ENCODE measurements at regions not wholly inside any gene's neighbourhood (a gene's known extent, or its start where the extent isn't known, plus 50 kb on each side); places are given as distances from the start of the nearest gene placed in this dataset.
"Not testable (repeated sequence)": the region's sequence is repeated elsewhere in the genome, so short reads cannot be mapped to it uniquely, and the experiment has no call there.

GRCh38 chr2:36223259-36223658, 132.3 kb upstream of the CRIM1 start:
- DNase-seq = no peak

- DNase-seq = no peak
Observed at GRCh38 chr2:36222485-36222884, 133.1 kb upstream of the CRIM1 start.

DNA sequence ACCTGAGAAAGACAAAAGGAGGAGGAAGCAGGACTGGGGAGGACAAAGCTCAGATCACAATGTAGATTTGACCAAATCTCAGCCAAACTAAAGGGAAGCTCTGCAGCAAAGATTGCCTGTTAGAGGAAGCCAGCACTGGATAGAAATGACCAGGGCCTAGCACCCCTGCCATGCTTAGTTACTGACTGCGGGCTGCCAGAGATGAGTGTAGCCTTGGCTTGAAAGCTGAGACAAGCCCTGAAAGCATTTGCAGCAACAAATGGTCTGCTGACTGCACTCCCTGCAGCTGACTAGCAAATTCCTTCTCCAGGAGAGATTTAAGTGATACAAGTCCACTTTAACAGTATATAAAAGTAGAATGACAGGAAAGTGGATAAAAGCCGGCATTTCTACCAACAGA, 140.9 kb upstream of the CRIM1 start:
- no peak for DNase-seq

DNA sequence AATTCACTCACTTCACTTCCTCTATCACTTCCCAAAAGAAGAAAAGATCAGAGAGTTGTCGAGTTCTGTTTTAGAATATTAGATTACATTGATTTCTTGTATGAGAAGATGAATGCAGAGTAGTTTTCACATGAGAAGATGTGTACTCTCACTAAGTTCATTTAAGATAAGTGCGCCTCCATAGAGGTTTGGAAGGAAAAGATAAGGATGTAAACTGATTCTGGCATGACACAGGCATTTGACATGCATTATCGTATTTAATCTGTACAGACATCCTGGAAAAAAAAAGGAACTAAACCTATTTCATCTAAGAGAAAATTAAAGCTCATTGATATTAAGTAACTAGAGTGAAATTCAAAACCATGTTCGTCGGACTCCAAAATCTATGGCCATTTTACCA, 152.2 kb upstream of the CRIM1 start:
- no peak for DNase-seq

DNA sequence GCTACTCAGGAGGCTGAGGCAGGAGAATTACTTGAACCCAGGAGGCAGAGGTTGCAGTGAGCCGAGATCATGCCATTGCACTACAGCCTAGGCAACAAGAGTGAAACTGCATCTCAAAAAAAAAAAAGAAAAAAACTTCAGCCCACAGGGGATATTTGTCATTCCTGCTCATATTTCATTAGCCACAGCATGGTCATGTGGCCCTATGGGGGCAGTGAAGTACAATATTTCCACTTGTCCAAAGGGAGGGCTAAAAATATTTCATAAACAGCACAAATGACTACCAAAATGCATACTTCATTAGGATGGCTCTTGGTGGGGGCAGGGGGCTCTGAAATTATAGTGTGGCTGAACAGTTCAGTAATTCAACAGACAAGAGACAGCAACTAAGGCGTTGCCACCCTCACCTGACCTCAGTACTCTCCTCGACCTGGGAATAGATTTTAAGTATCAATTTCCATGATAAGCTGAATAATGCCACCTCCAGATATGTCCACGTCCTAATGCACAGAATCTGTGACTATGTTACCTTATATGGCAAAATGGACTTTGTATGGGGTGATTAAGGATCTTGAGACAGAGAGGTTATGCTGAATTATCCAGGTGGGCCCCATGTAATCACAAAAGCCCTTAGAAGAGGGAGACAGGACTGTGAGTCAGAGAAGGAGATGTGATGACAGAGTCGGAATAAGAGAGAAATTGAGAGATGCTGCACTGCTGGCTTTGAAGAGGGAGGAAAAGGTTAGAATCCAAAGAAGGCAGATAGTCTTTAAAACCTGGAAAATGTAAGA, 158.2 kb upstream of the CRIM1 start:
- no peak for DNase-seq

- no peak for DNase-seq
Observed at GRCh38 chr2:36193680-36194079, 161.9 kb upstream of the CRIM1 start.

GRCh38 chr2:36192983-36193382, 162.6 kb upstream of the CRIM1 start:
- no peak for DNase-seq

DNA sequence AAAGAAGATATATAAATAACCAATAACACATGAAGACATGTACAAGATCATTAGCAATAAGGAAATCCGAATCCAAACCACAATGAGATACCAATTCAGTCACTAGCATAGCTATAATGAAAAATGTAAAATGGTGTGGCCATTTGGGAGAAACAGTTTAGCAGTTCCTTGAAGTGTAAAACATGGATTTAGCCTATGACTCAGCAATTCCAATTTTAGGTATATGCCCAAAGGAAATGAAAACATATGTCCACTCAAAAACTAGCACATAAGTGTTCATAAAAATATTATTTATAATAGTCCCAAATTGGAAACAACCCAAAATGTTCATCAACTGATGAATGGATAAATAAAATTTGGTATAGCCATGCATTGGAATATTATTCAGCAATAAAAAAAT, 165.5 kb upstream of the CRIM1 start:
- no peak for DNase-seq

- no peak for DNase-seq
Observed at GRCh38 chr2:36185624-36186023, 170.0 kb upstream of the CRIM1 start.

- DNase-seq = no peak
Observed at GRCh38 chr2:36184848-36185247, 170.7 kb upstream of the CRIM1 start.

DNA sequence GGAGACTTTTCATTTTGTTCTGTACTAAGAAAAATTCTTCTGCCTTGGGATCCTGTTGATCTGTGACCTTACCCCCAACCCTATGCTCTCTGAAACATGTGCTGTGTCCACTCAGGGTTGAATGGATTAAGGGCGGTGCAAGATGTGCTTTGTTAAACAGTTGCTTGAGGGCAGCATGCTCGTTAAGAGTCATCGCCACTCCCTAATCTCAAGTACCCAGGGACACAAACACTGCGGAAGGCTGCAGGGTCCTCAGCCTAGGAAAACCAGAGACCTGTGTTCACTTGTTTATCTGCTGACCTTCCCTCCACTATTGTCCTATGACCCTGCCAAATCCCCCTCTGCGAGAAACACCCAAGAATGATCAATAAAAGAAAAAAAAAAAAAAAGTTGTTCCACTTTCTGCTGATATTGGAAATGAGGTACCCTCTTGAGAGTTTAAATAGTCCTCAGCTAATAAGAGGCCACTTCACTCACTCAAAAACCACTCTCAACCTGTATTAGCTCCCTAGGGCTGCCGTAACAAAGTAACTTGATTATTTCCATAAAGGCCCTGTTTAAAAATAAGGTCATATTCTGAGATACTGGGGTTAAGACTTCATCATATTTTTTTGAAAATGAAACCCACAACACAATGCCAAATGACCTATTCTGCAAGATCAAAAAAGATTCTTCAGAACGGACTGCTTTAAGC, 174.6 kb upstream of the CRIM1 start:
- not testable (repeated sequence) for DNase-seq

DNA sequence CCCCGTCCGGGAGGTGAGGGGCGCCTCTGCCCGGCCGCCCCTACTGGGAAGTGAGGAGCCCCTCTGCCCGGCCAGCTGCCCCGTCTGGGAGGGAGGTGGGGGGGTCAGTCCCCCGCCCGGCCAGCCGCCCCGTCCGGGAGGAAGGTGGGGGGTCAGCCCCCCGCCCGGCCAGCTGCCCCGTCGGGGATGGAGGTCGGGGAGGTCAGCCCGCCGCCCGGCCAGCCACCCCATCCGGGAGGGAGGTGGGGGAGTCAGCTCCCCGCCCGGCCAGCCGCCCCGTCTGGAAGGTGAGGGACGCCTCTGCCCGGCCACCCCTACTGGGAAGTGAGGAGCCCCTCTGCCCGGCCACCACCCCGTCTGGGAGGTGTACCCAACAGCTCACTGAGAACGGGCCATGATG, 175.3 kb upstream of the CRIM1 start:
- not testable (repeated sequence) for DNase-seq

DNA sequence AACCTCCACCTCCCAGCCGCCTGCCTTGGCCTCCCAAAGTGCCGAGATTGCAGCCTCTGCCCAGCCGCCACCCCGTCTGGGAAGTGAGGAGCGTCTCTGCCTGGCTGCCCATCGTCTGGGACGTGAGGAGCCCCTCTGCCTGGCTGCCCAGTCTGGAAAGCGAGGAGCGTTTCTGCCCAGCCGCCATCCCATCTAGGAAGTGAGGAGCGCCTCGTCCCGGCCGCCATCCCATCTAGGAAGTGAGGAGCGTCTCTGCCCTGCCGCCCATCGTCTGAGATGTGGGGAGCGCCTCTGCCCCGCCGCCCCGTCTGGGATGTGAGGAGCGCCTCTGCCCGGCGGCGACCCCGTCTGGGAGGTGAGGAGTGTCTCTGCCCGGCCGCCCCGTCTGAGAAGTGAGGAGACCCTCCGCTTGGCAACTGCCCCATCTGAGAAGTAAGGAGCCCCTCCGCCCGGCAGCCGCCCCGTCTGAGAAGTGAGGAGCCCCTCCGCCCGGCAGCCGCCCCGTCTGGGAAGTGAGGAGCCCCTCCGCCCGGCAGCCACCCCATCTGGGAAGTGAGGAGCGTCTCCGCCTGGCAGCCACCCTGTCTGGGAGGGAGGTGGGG, 175.8 kb upstream of the CRIM1 start:
- not testable (repeated sequence) for DNase-seq

GRCh38 chr2:36178384-36178783, 177.2 kb upstream of the CRIM1 start:
- DNase-seq = no peak

- no peak for DNase-seq
Observed at GRCh38 chr2:36177282-36177681, 178.3 kb upstream of the CRIM1 start.

GRCh38 chr2:36174920-36175319, 180.7 kb upstream of the CRIM1 start:
- no peak for DNase-seq

DNA sequence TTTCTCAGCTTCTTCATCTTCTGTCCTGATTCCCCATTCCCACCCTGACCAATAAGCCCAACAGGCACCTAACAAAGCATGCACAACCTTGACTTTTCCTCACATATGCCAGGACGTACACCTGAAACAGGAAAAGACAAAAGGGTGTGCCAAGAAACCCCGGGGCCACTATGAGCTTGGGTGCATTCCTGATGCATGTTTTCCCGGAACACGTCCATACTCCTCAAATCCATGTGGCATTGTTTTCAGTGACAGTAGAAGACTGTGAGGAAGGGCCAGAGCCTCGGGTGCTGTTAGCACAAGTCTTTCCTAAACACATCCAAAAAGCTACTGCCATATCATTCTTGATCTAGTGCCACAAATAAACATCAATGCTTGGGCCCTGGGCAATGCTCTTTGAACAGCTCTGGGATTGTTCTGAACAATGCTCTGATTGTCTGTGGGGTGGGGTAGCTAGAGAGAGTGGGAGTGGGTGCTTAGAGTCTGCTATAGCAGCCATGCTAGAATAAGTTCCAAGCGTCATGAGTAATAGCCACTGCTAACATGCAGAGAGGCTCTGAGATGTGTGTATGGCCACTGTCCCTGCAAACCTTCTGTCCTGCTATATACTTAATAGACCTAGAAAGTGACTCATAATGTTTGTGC, 181.7 kb upstream of the CRIM1 start:
- DNase-seq = no peak

DNA sequence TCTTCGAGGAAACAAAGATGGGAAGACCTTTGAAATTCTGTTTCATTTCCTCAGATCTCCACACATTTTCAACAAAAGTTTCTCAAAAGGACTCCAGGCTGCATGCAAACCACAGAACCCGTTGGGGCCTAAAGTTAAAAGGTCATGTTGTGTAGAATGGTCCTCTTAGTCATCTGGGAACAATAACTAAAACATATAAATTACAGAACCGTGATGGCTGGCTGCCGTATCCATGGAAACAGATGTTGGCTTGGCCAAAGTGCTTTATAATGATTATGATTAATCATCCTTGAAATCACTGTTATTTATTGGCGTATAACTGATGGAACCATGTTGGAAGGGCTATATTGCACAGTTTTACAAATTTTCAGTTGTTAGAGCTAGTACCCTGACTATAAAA, 182.8 kb upstream of the CRIM1 start:
- DNase-seq = no peak

DNA sequence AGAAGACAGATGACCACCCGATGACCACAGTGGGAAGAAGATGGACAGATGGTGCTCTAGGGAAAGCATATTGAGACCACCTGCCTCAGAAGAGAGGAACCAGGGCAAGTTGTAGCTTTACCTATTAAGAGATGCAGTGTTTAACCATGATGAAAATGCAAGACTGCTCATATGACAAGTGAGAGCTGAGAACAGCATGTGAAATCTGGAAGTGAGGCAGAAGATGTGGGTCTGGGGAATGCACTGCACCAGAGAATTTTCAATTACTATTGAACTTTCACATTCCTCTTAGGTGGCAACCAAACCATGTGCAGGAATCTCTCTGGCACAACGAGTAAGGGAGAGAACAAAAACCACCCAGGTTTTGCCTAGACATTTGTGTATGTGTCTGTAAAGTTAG, 184.8 kb upstream of the CRIM1 start:
- no peak for DNase-seq

DNA sequence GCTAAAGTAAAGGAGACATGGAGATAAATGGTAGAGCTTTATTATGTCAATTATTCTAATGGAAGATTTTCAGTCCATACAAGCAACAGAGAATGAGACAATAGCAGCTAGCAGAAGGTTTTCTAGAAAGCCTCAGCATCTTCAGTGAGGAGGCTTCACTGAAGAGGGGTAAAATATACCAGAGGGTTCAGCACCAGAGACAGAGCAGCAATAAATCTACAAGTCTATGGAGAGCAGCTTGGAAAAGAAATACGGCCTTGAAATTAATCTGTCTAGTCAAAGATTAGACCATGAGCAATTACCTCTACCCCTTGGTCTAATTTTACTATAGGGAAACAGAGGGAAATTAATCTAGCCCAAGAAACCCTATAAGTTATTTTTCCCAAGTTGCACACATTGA, 185.7 kb upstream of the CRIM1 start:
- DNase-seq = no peak

DNA sequence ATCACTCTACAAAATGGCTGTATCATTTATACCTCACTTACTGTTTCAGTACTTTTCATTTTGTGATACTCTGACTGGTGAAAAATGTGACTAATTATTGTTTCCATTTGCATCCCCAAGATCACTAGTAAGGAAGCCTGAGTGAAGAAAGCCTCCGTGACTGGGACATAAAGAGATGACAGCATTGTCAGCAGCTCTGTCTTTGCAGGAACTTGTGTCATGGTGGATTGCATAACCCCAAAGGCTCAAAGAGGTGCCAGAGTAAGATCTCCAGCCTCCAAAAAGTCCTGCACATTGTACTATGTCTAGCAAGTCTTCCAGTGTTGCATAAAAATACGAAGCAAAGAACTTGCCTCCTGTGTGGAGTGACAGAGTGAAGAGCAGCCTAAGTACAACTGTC, 187.5 kb upstream of the CRIM1 start:
- DNase-seq = no peak

- no peak for DNase-seq
Observed at GRCh38 chr2:36165132-36165531, 190.4 kb upstream of the CRIM1 start.

DNA sequence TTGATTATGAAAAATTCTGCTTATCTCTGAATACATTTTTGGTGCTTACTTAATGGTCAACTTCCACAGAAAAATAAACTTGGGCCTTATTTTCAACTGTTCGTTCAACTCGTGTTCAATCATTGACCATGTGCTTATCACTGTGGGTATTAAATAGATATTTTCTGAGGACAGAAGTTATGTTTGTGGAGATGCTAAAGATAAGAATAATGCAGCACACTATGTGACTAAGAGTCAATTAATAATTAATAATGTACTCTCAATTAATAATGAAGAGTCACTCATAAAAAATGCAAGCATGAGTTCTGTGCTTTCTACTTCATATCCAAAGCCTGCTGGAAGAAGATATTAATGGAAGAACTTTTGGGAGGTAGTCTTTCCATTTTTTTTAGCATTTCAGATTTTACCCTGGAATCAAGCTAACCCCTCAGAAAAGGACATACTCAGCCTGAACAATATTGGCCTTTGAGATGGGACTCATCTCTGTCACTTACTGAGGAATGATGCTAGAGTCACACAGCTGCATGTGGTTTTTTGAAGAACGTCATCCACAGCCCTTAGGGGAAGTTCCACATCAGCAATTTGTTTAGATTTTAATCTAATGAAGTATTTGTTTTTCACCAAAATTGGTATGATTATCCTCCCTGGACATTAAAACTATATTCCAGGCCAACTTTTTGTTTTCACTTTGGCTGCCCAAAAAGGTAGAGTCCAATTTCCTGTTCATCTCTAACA, 191.9 kb upstream of the CRIM1 start:
- no peak for DNase-seq

All from NCI-H2029 treated with DMSO at 0.1 percent for 48 hours (cell line).